A673 (cell line): ENCODE measurements at regions not wholly inside any gene's neighbourhood (a gene's known extent, or its start where the extent isn't known, plus 50 kb on each side); places are given as distances from the start of the nearest gene placed in this dataset.

Experiments
- CTCF ChIP-seq: fragments of 300-800, 200-600 bp; sonication (generic); conservative IDR thresholded peaks from 2 replicates; pipeline ENCODE4 v1.5.1; 2017; ENCODE audit warnings: low read depth, mild to moderate bottlenecking, antibody characterized with exemption, low read length, moderate library complexity, mixed read lengths
- EZH2 ChIP-seq: fragments of 200-600 bp; sonication (generic); IDR thresholded peaks from 2 replicates; pipeline ENCODE4 v1.6.1; 2017; ENCODE audit warnings: borderline replicate concordance, low read depth, mild to moderate bottlenecking, mixed read lengths, antibody characterized with exemption, low read length; ENCODE audit not compliant: poor library complexity, severe bottlenecking

- TF ChIP-seq CTCF (no peak), EZH2 (no peak)
Observed at GRCh38 chr5:77942578-77943239, 166.6 kb upstream of the TBCA start.
